Left ventricle myocardium inferior (tissue), 1 donor: ENCODE measurements at regions not wholly inside any gene's neighbourhood (a gene's known extent, or its start where the extent isn't known, plus 50 kb on each side); places are given as distances from the start of the nearest gene placed in this dataset.
"Not testable (repeated sequence)": the region's sequence is repeated elsewhere in the genome, so short reads cannot be mapped to it uniquely, and the experiment has no call there.

Experiments
- DNase-seq: peaks from one replicate; pipeline ENCODE4 v3.0.0-alpha.2; 2020
- H3K27ac ChIP-seq: fragments of 200-600 bp; replicated peaks from 2 replicates; pipeline ENCODE4 v1.8.0; 2021
- H3K27me3 ChIP-seq: fragments of 200-600 bp; 2 replicates; pipeline ENCODE4 v1.8.0; 2021; ENCODE audit warnings: low read depth
- H3K36me3 ChIP-seq: fragments of 200-600 bp; 2 replicates; pipeline ENCODE4 v1.8.0; 2021
- H3K4me1 ChIP-seq: fragments of 200-600 bp; 2 replicates; pipeline ENCODE4 v1.8.0; 2021
- H3K4me3 ChIP-seq: fragments of 200-600 bp; 2 replicates; pipeline ENCODE4 v1.8.0; 2021; ENCODE audit warnings: mild to moderate bottlenecking, moderate library complexity
- H3K9me3 ChIP-seq: fragments of 200-600 bp; replicated peaks from 2 replicates; pipeline ENCODE4 v1.8.0; 2021
- intact Hi-C: fragments of 100-400 bp; cut with micrococcal nuclease; formaldehyde crosslinking; loops from one replicate; pipeline ENCODE4 v1.11.0; 2022
- TF ChIP-seq, protein P1 (sequence below): fragments of 200-600 bp; IDR thresholded peaks from 2 replicates; pipeline ENCODE4 v1.8.0; 2021; ENCODE audit warnings: antibody characterized with exemption, mild to moderate bottlenecking, borderline replicate concordance
- donor health status: DM: no; HTN: yes; CAD: no; lungs with severe emphysema.

DNA sequence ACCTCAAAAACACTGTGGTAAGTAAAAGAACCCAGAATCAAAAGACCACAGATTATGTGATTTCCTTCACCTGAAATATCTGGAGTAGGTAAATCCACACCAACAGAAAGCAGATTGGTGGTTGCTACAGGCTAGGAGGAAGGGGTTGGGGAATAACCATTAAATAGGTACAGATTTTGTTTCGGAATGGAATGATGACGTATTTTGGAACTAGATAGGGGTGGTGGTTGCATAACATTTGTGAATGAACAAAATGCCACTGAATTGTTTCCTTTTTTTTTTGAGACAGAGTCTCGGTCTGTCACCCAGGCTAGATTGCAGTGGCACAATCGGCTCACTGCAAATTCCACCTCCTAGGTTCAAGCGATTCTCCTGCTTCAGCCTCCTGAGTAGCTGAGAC lies 100.9 kb upstream of the RBFOX1 start:
- Histone ChIP-seq H3K9me3 (no peaks in the 10 kb centered on the region), H3K36me3 (no peaks in the 10 kb centered on the region), H3K4me1 (no peaks in the 10 kb centered on the region), H3K27ac (no peak overlapping the region), H3K27me3 (peaks cover 6% of the 10 kb centered on the region), H3K4me3 (no peak overlapping the region)
- TF ChIP-seq, protein P1, sequence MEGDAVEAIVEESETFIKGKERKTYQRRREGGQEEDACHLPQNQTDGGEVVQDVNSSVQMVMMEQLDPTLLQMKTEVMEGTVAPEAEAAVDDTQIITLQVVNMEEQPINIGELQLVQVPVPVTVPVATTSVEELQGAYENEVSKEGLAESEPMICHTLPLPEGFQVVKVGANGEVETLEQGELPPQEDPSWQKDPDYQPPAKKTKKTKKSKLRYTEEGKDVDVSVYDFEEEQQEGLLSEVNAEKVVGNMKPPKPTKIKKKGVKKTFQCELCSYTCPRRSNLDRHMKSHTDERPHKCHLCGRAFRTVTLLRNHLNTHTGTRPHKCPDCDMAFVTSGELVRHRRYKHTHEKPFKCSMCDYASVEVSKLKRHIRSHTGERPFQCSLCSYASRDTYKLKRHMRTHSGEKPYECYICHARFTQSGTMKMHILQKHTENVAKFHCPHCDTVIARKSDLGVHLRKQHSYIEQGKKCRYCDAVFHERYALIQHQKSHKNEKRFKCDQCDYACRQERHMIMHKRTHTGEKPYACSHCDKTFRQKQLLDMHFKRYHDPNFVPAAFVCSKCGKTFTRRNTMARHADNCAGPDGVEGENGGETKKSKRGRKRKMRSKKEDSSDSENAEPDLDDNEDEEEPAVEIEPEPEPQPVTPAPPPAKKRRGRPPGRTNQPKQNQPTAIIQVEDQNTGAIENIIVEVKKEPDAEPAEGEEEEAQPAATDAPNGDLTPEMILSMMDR, result no peak
- intact Hi-C loops, result no loop called here
- DNase-seq, result no peak

DNA sequence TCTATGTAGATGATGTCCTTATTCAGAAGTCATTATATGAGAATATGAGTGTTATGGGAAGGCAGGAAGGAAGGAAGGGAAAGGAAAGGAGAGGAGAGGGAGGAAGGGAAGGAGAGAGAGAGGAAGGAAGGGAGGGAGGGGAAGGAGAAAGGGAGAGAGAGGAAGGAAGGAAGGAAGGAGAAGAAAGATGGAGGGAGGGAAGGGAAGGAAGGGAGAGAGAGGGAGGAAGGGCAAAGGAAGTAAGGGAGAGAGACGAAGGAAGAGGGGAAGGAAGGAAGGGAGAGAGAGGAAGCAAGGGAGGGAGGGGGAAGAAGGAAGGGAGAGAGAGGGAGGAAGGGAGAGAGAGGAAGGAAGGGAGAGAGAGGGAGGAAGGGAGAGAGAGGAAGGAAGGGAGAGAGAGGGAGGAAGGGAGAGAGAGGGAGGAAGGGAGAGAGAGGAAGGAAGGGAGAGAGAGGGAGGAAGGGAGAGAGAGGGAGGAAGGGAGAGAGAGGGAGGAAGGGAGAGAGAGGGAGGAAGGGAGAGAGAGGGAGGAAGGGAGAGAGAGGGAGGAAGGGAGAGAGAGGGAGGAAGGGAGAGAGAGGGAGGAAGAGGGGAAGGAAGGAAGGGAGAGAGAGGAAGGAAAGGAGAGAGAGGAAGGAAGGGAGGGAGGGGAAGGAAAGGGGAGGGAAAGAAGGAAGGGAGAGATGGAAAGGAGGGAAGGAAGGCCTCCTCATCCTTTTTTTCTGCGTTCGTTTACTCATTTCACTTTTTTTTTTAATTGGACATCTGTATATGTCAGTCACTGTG lies 103.0 kb upstream of the RBFOX1 start:
- H3K4me1 ChIP-seq, intact Hi-C loops, H3K9me3 ChIP-seq, H3K36me3 ChIP-seq, H3K27me3 ChIP-seq, DNase-seq, H3K27ac ChIP-seq, H3K4me3 ChIP-seq: not testable (repeated sequence)

DNA sequence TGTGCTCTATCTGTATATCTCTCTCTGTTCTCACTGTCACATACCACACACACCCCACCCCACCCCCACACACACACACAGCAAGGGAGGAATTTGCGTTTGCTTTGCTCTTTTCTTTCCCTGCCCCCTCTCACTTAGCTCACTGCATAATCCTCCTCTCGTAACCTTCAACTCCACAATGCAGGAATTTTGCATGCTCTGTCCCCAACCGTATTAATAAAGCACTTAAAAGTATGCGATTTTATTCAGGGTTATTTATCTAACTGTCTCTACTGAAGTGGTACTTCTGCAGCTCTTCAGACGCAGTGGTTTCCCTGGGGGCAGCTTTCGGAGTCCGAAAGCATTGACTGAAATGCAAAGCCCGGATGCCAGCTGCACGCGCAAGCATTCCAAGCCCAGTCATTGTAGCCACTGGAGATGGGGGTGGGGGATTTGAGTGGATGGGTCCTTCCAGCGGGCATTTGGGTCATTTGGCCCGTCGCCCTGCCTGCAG lies 105.4 kb upstream of the RBFOX1 start:
- no peak for DNase-seq

DNA sequence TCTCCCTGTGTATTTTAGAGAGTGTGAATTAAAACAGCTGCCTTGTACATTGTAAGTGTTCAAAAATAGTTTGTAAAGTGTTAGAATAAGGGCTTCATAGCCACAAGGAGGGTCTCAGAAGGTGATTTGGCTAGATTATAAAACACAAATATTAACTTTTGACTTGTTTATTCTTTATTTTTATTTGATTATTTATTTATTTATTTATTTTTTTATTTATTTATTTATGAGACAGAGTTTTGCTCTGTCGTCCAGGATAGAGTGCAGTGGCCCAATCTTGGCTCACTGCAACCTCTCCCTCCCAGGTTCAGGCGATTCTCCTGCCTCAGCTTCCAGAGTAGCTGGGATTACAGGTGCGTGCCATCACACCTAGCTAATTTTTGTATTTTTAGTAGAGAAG lies 111.5 kb upstream of the RBFOX1 start:
- DNase-seq, result no peak
- intact Hi-C loops, result no loop called here
- H3K36me3 ChIP-seq, result no peaks in the 10 kb centered on the region

More for the DNA sequence above, 105.4 kb upstream of the RBFOX1 start:
- H3K4me1 ChIP-seq, result no peaks in the 10 kb centered on the region
- no peak overlapping the region for H3K4me3 ChIP-seq
- intact Hi-C loops, result no loop called here
- TF ChIP-seq, protein P1, result no peak
- no peaks in the 10 kb centered on the region for H3K36me3 ChIP-seq
- H3K9me3 ChIP-seq, result no peaks in the 10 kb centered on the region
- H3K27ac ChIP-seq, result no peak overlapping the region
- peaks cover 6% of the 10 kb centered on the region for H3K27me3 ChIP-seq

DNA sequence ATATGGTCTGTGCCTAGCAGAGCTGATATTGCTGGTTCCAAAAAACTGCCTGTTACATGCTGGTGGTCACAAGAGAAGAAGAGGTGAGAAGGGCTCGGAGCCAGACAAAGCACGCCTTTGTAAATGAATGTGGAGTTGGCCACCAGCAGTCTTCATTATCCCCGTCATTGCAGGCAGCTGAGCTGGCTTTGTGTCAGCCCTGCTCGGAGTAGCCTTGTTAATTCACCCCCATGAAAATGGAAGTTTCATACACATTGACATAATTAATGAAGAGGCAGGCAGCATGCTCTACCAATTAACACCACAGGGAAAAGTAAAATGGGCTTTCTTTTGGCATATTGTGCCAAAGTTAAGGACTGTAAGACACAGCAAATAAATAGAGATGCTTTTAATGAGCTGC lies 113.7 kb upstream of the RBFOX1 start:
- TF ChIP-seq, protein P1, result no peak
- peaks cover 23% of the 10 kb centered on the region for H3K27me3 ChIP-seq
- intact Hi-C loops, result no loop called here

More for the DNA sequence above, 111.5 kb upstream of the RBFOX1 start:
- no peaks in the 10 kb centered on the region for H3K9me3 ChIP-seq
- H3K4me3 ChIP-seq, result no peak overlapping the region
- no peaks in the 10 kb centered on the region for H3K4me1 ChIP-seq
- H3K27me3 ChIP-seq, result peaks cover 23% of the 10 kb centered on the region
- no peak overlapping the region for H3K27ac ChIP-seq
- TF ChIP-seq, protein P1, result no peak

DNA sequence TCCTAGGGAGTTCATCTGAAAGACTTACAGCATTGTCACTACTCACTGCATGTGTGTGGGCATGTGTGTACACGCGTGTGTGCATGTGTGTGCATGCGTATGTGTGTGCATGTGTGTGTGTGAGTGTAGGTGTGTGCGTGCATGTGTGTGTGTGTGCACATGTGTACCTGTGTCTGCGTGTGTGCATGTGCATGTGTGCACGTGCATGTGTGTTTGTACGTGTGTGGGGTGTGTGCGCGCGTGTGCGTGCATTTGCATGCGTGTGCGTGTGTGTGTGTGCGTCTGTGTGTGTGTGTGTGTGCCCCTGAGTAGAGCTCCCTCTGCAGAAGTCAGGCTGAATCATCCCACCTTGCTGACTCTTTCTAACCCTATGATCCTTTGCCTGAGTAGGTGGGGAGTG lies 114.8 kb upstream of the RBFOX1 start:
- H3K36me3 ChIP-seq, result no peaks in the 10 kb centered on the region
- H3K4me1 ChIP-seq, result no peaks in the 10 kb centered on the region
- TF ChIP-seq, protein P1, result no peak
- intact Hi-C loops, result no loop called here
- H3K27ac ChIP-seq, result no peak overlapping the region
- H3K27me3 ChIP-seq, result peaks cover 23% of the 10 kb centered on the region
- no peak for DNase-seq
- no peaks in the 10 kb centered on the region for H3K9me3 ChIP-seq
- H3K4me3 ChIP-seq, result no peak overlapping the region

More for the DNA sequence above, 113.7 kb upstream of the RBFOX1 start:
- no peaks in the 10 kb centered on the region for H3K9me3 ChIP-seq
- H3K27ac ChIP-seq, result no peak overlapping the region
- H3K4me1 ChIP-seq, result no peaks in the 10 kb centered on the region
- H3K36me3 ChIP-seq, result no peaks in the 10 kb centered on the region
- DNase-seq, result no peak
- H3K4me3 ChIP-seq, result no peak overlapping the region
